ENCODE measurements at regions not wholly inside any gene's neighbourhood (a gene's known extent, or its start where the extent isn't known, plus 50 kb on each side); places are given as distances from the start of the nearest gene placed in this dataset.

- TF ChIP-seq, protein P1, sequence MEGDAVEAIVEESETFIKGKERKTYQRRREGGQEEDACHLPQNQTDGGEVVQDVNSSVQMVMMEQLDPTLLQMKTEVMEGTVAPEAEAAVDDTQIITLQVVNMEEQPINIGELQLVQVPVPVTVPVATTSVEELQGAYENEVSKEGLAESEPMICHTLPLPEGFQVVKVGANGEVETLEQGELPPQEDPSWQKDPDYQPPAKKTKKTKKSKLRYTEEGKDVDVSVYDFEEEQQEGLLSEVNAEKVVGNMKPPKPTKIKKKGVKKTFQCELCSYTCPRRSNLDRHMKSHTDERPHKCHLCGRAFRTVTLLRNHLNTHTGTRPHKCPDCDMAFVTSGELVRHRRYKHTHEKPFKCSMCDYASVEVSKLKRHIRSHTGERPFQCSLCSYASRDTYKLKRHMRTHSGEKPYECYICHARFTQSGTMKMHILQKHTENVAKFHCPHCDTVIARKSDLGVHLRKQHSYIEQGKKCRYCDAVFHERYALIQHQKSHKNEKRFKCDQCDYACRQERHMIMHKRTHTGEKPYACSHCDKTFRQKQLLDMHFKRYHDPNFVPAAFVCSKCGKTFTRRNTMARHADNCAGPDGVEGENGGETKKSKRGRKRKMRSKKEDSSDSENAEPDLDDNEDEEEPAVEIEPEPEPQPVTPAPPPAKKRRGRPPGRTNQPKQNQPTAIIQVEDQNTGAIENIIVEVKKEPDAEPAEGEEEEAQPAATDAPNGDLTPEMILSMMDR (conservative IDR thresholded peaks at IDR 0.05; ENCODE audit: low read length), result no peak
- TF ChIP-seq EZH2phosphoT487 (IDR thresholded peaks at IDR 0.05; ENCODE audit: borderline replicate concordance), result no peak
These were observed 146.0 kb downstream of the FOXA2 start for GRCh38 chr20:22438346-22438745.

Measured in Loucy (cell line).